ENCODE measurements at regions not wholly inside any gene's neighbourhood (a gene's known extent, or its start where the extent isn't known, plus 50 kb on each side); places are given as distances from the start of the nearest gene placed in this dataset.
"Not testable (repeated sequence)": the region's sequence is repeated elsewhere in the genome, so short reads cannot be mapped to it uniquely, and the experiment has no call there.

GRCh38 chr1:149208836-149209235, 105.5 kb upstream of the NBPF9 start:
- TF ChIP-seq CTCF (conservative IDR thresholded peaks at IDR 0.05; ENCODE audit: low read depth, low read length); EZH2 (IDR thresholded peaks at IDR 0.05; ENCODE audit: borderline replicate concordance, low read depth, low read length, poor library complexity, severe bottlenecking): not testable (repeated sequence)
